Lower lobe of right lung (tissue), 2 donors: ENCODE measurements at regions not wholly inside any gene's neighbourhood (a gene's known extent, or its start where the extent isn't known, plus 50 kb on each side); places are given as distances from the start of the nearest gene placed in this dataset.

Source experiments
- ATAC-seq, 2 donors: fragments of 200-7000 bp; cut with Tn5 transposase; one replicate each; pipeline ENCODE4 v1.9.1; 2020 to 2022; ENCODE audit warnings: mild to moderate bottlenecking in 2 of 2, moderate library complexity in 2 of 2
- DNase-seq: peaks from one replicate; pipeline ENCODE4 v3.0.0-alpha.2; 2020
- H3K27ac ChIP-seq: fragments of 200-600 bp; one replicate; pipeline ENCODE4 v1.8.0; 2022
- H3K27me3 ChIP-seq: fragments of 200-600 bp; one replicate; pipeline ENCODE4 v1.8.0; 2022; ENCODE audit warnings: low read depth
- H3K36me3 ChIP-seq: fragments of 200-600 bp; one replicate; pipeline ENCODE4 v1.8.0; 2022; ENCODE audit warnings: mild to moderate bottlenecking
- H3K4me1 ChIP-seq: fragments of 200-600 bp; one replicate; pipeline ENCODE4 v1.8.0; 2022
- H3K4me3 ChIP-seq: fragments of 200-600 bp; one replicate; pipeline ENCODE4 v1.8.0; 2022; ENCODE audit warnings: mild to moderate bottlenecking
- H3K9me3 ChIP-seq: fragments of 200-600 bp; one replicate; pipeline ENCODE4 v1.8.0; 2022
- intact Hi-C: fragments of 100-400 bp; cut with DNase I; formaldehyde crosslinking; loops from one replicate; pipeline ENCODE4 v1.11.0; 2022
- TF ChIP-seq, protein P1 (sequence below): fragments of 200-600 bp; IDR thresholded peaks from one replicate; pipeline ENCODE4 v1.8.0; 2022; ENCODE audit warnings: antibody characterized with exemption, mild to moderate bottlenecking
- donor health status: DM: no; HTN: yes; CAD: no; lungs with severe emphysema.

DNA sequence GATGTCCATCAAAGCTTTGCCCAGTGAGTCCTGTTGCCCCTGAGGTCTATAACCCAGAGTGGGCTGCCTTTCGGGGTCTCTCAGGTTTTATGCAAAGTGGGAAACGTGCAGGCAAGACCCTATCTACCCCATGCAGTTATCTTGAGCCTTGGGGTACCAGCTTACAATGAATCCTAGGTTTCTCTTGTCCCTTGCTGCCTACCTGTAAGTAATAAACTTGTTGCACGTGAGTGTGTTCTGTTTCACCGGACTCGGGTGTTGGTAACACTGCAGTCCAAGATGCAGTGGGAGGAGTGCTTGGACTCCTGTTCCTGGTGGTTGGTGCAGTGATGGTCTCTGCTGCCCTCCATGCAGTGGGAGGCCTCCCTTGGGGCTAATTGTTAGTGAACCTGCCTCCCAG is 85.6 kb upstream of the ALDH1B1 start:
- no peak overlapping the region for H3K4me3 ChIP-seq
- H3K36me3 ChIP-seq, result no peaks in the 10 kb centered on the region
- H3K27me3 ChIP-seq, result peaks cover 4% of the 10 kb centered on the region
- intact Hi-C loops, result no loop called here
- no peaks in the 10 kb centered on the region for H3K4me1 ChIP-seq
- ATAC-seq, result no peak
- no peak overlapping the region for H3K27ac ChIP-seq
- H3K9me3 ChIP-seq, result no peaks in the 10 kb centered on the region
- no peak for DNase-seq
- TF ChIP-seq, protein P1, sequence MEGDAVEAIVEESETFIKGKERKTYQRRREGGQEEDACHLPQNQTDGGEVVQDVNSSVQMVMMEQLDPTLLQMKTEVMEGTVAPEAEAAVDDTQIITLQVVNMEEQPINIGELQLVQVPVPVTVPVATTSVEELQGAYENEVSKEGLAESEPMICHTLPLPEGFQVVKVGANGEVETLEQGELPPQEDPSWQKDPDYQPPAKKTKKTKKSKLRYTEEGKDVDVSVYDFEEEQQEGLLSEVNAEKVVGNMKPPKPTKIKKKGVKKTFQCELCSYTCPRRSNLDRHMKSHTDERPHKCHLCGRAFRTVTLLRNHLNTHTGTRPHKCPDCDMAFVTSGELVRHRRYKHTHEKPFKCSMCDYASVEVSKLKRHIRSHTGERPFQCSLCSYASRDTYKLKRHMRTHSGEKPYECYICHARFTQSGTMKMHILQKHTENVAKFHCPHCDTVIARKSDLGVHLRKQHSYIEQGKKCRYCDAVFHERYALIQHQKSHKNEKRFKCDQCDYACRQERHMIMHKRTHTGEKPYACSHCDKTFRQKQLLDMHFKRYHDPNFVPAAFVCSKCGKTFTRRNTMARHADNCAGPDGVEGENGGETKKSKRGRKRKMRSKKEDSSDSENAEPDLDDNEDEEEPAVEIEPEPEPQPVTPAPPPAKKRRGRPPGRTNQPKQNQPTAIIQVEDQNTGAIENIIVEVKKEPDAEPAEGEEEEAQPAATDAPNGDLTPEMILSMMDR, result no peak

DNA sequence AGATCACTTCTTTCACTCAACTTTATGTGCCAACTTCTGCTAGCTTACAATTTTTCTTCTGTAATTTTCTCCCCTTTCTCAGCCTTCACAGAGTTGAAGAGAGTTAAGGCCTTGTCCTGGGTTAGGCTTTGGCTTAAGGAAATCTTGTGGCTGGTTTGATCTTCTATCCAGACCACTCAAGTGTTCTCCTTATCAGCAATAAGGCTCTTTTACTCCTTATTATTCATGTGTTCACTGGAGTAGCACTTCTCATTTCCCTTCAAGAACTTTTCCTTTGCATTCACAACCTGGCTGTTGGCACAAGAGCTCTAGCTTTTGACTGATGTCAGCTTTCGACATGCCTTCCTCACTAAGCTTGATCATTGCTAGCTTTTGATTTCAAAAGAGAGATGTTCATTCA is 86.9 kb upstream of the ALDH1B1 start:
- TF ChIP-seq, protein P1, result no peak
- ATAC-seq (peak; percentile 53 to 81), DNase-seq (no peak)
- Histone ChIP-seq H3K9me3 (no peaks in the 10 kb centered on the region), H3K4me1 (no peaks in the 10 kb centered on the region), H3K27ac (no peak overlapping the region), H3K27me3 (no peaks in the 10 kb centered on the region), H3K36me3 (no peaks in the 10 kb centered on the region), H3K4me3 (no peak overlapping the region)
- intact Hi-C loops, result no loop called here

DNA sequence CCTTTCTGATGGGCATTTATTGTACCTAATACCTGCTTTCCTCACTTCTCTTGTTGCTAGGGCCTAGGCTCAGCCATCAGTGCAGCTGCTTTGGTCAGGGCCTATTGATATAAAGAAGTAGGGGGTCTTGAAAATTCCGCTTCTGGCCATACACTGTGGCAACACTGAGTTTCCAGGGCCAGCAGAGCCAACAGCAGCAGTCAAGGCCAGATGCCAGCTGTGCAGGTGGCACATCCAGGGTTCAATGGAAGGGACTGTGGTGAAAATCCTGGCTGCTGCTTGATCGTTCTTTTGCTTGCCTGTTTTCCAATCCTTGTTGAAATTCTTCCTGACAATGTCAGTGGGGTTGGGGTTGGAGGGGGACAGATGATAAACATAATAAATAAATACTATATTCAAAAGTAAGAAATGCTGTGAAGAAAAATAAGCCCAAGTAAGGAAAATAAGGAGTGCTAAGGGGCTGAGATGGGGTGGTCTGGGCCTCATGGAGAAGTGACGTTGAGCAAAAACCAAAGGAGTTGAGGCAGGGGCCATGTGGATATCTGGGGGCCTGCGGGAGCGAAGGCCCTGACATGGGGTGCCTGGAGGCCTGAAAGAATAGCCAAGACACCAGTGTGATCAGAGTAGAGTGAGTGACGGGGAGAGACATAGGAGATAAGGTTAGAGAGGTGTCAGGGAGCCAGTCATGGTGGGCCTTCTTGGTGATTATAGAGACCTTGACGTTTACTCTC is 91.0 kb upstream of the ALDH1B1 start:
- intact Hi-C loops, result no loop called here
- TF ChIP-seq, protein P1, result no peak
- H3K27ac ChIP-seq, result no peak overlapping the region
- no peaks in the 10 kb centered on the region for H3K27me3 ChIP-seq
- H3K4me1 ChIP-seq, result no peaks in the 10 kb centered on the region
- DNase-seq (no peak), ATAC-seq (no peak)
- H3K36me3 ChIP-seq, result no peaks in the 10 kb centered on the region
- H3K9me3 ChIP-seq, result no peaks in the 10 kb centered on the region
- no peak overlapping the region for H3K4me3 ChIP-seq

DNA sequence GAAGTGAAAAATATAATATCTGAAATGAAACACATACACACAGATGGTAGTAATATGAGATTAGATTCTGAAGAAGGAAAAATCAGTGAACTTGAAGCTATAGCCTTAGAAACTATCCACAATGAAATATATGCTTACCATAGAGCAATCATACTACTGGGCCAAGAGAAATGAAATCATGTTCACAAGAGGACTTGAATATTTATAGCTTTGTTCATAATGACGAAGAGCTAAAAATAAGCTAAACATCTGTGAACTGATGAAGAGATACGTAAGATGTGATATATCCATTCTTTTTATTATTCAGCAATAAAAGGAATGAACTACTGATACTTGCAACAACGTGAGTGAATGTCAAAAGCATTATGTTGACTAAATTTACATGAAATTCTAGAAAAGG is 92.6 kb upstream of the ALDH1B1 start:
- no peak overlapping the region for H3K27ac ChIP-seq
- no peak overlapping the region for H3K4me3 ChIP-seq
- DNase-seq, result no peak
- no peaks in the 10 kb centered on the region for H3K27me3 ChIP-seq
- intact Hi-C loops, result no loop called here
- no peak for ATAC-seq
- TF ChIP-seq, protein P1, result no peak
- H3K9me3 ChIP-seq, result no peaks in the 10 kb centered on the region
- no peaks in the 10 kb centered on the region for H3K36me3 ChIP-seq
- no peaks in the 10 kb centered on the region for H3K4me1 ChIP-seq

DNA sequence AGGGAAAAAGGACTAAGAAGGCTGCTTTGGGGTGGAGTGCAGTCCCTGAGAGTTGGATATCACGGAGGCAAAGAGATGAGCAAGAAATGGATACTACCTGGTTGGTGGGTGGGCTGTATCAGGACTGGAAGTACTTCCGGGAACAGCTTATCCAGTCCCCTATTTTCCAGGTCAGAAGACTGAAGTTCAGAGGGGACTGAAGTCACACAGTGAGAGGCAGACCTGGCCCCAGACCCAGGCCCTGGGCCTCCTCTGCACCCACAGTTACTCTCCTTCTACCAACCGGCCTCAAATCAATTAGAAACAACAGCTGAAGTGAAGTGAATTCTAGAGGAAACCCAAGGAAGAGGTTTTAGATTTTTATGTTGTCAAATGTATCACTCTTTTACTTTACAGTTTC is 93.6 kb upstream of the ALDH1B1 start:
- TF ChIP-seq, protein P1, result no peak
- H3K27ac ChIP-seq, result no peak overlapping the region
- DNase-seq (no peak), ATAC-seq (no peak)
- no peaks in the 10 kb centered on the region for H3K9me3 ChIP-seq
- H3K36me3 ChIP-seq, result no peaks in the 10 kb centered on the region
- intact Hi-C loops, result no loop called here
- peaks cover 5% of the 10 kb centered on the region for H3K4me1 ChIP-seq
- no peak overlapping the region for H3K4me3 ChIP-seq
- H3K27me3 ChIP-seq, result no peaks in the 10 kb centered on the region
